ENCODE measurements at regions not wholly inside any gene's neighbourhood (a gene's known extent, or its start where the extent isn't known, plus 50 kb on each side); places are given as distances from the start of the nearest gene placed in this dataset.

DNA sequence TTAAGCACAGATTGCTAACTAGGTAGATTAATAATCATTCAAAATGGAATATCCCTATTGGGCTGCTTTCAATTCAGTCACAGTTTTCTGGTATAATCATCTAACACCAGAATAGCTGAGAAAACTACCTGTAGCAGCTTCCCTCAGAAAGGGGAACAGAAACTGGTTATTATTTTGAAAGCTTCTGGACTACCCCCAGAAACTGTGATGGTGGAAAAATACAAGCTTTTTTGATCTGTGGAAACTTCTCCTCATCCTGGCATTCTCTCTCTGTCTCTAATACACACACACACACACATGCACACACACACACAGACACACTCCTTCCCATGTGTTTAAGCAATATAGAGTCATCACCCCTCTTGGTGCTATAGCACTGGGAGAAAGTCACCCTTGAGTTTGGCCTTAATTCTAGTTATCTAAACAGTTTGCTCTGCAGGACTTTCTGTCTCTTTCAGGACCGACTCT, 251.5 kb upstream of the LMO3 start:
- H3K4me1 Mint-ChIP-seq (ENCODE audit: low read depth), result peaks cover 5% of the 10 kb centered on the region
- TF ChIP-seq, protein P1, sequence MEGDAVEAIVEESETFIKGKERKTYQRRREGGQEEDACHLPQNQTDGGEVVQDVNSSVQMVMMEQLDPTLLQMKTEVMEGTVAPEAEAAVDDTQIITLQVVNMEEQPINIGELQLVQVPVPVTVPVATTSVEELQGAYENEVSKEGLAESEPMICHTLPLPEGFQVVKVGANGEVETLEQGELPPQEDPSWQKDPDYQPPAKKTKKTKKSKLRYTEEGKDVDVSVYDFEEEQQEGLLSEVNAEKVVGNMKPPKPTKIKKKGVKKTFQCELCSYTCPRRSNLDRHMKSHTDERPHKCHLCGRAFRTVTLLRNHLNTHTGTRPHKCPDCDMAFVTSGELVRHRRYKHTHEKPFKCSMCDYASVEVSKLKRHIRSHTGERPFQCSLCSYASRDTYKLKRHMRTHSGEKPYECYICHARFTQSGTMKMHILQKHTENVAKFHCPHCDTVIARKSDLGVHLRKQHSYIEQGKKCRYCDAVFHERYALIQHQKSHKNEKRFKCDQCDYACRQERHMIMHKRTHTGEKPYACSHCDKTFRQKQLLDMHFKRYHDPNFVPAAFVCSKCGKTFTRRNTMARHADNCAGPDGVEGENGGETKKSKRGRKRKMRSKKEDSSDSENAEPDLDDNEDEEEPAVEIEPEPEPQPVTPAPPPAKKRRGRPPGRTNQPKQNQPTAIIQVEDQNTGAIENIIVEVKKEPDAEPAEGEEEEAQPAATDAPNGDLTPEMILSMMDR (IDR thresholded peaks at IDR 0.05; ENCODE audit: unreplicated experiment), result no peak
- DNase-seq (ENCODE audit: low spot score, unreplicated experiment), result no peak
- no peaks in the 10 kb centered on the region for H3K36me3 Mint-ChIP-seq (ENCODE audit: insufficient read depth)
- peaks cover 3% of the 10 kb centered on the region for H3K9me3 Mint-ChIP-seq (ENCODE audit: low read depth)
- no peaks in the 10 kb centered on the region for H3K27me3 Mint-ChIP-seq
- no peak overlapping the region for H3K4me3 Mint-ChIP-seq (ENCODE audit: low read depth)
- no peak overlapping the region for H3K27ac Mint-ChIP-seq

DNA sequence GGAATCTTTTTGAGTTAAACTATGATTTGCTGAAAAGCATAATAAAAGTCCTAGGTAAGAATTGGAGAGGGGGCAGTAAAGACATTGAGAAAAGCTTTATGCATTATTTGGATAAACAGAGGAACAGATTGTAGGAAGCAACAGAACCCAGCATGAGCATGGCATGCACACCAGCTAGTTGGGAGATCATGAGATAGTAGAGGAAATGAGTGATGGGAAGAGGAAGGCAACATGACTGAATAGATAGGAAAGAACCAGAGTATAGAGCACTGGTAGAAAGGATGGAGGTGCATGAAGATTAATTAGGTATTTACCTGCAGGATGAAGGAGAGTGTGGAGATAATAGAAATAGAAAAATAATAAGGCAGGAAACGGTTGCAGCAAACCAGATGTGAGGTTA, 248.5 kb upstream of the LMO3 start:
- Mint-ChIP-seq H3K36me3 (ENCODE audit: insufficient read depth) (no peaks in the 10 kb centered on the region), H3K27me3 (no peaks in the 10 kb centered on the region), H3K27ac (no peak overlapping the region), H3K9me3 (ENCODE audit: low read depth) (peaks cover 3% of the 10 kb centered on the region), H3K4me3 (ENCODE audit: low read depth) (no peak overlapping the region), H3K4me1 (ENCODE audit: low read depth) (peaks cover 5% of the 10 kb centered on the region)
- TF ChIP-seq, protein P1 (IDR thresholded peaks at IDR 0.05; ENCODE audit: unreplicated experiment), result no peak
- DNase-seq (ENCODE audit: low spot score, unreplicated experiment), result no peak

DNA sequence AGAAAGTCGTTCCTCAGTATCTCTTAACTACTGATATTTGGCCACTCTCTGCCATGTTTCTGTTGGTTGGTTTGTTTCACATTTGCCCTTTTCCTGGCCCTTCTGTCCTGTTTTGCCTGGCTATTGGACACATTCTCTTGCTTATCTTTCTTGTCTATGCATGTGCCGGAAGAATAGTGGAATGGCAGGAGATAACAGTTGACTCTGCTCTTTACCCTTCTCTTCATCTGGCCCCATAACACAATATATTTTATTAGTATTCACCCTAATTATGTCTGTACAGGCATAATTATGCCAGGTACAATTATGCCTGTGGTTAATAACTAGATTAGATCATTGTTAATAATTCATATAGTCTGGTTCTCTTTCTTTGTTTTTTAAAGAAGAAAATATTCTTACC, 243.5 kb upstream of the LMO3 start:
- no peak for DNase-seq (ENCODE audit: low spot score, unreplicated experiment)
- Mint-ChIP-seq H3K36me3 (ENCODE audit: insufficient read depth) (no peaks in the 10 kb centered on the region), H3K9me3 (ENCODE audit: low read depth) (peaks cover 10% of the 10 kb centered on the region), H3K4me3 (ENCODE audit: low read depth) (no peak overlapping the region), H3K27me3 (no peaks in the 10 kb centered on the region), H3K27ac (no peak overlapping the region), H3K4me1 (ENCODE audit: low read depth) (no peaks in the 10 kb centered on the region)
- TF ChIP-seq, protein P1 (IDR thresholded peaks at IDR 0.05; ENCODE audit: unreplicated experiment), result no peak

DNA sequence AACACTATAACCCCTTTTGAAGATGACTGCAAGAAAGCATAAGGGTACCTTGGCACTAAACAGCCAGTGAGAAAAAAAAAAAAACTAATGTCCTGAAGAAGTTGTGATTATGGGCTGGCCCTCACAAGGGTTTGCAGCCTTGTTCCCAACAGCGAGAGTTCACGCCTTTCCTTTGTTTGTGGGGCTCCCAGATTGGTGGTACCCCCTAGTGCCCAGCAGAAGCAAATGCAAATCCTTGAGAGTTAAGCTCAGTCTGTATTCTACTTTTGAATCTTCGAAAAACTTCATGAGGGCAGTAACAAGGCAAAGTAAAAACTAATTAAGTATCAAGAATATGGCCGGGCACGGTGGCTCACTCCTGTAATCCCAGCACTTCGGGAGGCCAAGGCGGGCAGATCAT, 238.9 kb upstream of the LMO3 start:
- TF ChIP-seq, protein P1 (IDR thresholded peaks at IDR 0.05; ENCODE audit: unreplicated experiment), result no peak
- Mint-ChIP-seq H3K27ac (no peak overlapping the region), H3K9me3 (ENCODE audit: low read depth) (peaks cover 10% of the 10 kb centered on the region), H3K4me3 (ENCODE audit: low read depth) (no peak overlapping the region), H3K4me1 (ENCODE audit: low read depth) (peaks cover 2% of the 10 kb centered on the region), H3K27me3 (no peaks in the 10 kb centered on the region), H3K36me3 (ENCODE audit: insufficient read depth) (no peaks in the 10 kb centered on the region)
- DNase-seq (ENCODE audit: low spot score, unreplicated experiment), result no peak

DNA sequence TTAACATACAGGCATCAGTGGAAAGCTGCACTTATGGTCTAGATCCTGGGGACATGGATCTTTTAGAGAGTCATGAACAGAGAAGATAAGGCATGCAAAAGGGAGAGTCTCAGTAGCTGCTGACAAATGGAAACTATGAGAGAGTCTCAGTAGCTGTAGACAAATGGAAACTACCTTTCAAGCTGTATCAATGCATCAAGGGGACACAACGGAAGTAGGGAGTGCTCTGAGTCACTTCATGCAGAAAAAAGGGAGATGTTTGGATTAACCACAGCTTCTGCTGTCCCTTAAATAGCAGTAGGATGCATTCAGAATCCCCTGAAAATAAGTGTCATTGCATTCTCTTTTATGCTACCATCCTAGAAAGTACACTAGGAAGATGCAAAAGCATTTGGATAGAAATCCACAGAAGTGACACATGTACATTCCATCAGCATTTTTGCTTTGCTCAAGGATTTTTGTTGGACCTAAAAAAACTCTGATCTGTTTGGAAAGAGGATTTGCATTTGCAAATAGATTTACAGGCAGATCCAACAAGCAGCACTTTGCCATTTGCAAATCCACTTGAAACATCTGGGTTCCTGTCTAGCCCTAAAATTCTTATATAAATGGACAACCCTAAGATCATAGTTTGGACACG, 227.5 kb upstream of the LMO3 start:
- TF ChIP-seq, protein P1 (IDR thresholded peaks at IDR 0.05; ENCODE audit: unreplicated experiment), result no peak
- Mint-ChIP-seq H3K27me3 (no peaks in the 10 kb centered on the region), H3K27ac (no peak overlapping the region), H3K9me3 (ENCODE audit: low read depth) (no peaks in the 10 kb centered on the region), H3K4me3 (ENCODE audit: low read depth) (no peak overlapping the region), H3K36me3 (ENCODE audit: insufficient read depth) (no peaks in the 10 kb centered on the region), H3K4me1 (ENCODE audit: low read depth) (no peaks in the 10 kb centered on the region)
- DNase-seq (ENCODE audit: low spot score, unreplicated experiment), result no peak

All from progenitor cell of endocrine pancreas (in vitro differentiated cells).